ENCODE measurements at regions not wholly inside any gene's neighbourhood (a gene's known extent, or its start where the extent isn't known, plus 50 kb on each side); places are given as distances from the start of the nearest gene placed in this dataset.

DNA sequence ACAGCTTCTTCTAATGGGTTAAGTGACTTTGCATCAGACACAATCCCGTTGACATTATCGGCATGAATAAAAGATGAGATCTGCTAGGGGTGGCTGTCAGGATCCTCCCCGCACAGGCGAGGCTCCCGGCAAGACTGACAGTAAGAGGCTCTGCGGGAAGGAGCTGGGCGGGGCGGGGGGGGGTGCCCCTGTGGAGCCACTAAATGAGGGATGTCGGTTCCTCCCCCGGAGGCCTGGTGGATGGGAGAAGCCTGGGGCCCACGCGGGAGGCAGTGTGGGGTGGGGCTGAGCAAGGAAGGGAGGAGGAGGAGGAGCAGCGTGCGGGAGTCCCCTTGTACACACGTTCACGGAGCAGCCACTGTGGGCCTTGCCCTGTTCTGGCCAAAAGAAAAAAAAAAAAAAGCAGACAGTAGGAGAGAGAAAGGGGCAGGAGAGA, 190.9 kb upstream of the GSE1 start:
- TF ChIP-seq, protein P1, sequence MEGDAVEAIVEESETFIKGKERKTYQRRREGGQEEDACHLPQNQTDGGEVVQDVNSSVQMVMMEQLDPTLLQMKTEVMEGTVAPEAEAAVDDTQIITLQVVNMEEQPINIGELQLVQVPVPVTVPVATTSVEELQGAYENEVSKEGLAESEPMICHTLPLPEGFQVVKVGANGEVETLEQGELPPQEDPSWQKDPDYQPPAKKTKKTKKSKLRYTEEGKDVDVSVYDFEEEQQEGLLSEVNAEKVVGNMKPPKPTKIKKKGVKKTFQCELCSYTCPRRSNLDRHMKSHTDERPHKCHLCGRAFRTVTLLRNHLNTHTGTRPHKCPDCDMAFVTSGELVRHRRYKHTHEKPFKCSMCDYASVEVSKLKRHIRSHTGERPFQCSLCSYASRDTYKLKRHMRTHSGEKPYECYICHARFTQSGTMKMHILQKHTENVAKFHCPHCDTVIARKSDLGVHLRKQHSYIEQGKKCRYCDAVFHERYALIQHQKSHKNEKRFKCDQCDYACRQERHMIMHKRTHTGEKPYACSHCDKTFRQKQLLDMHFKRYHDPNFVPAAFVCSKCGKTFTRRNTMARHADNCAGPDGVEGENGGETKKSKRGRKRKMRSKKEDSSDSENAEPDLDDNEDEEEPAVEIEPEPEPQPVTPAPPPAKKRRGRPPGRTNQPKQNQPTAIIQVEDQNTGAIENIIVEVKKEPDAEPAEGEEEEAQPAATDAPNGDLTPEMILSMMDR (conservative IDR thresholded peaks at IDR 0.05), result no peak
- no peak for TF ChIP-seq ZFX (IDR thresholded peaks at IDR 0.05)

All from C4-2B (cell line).